ENCODE measurements at regions not wholly inside any gene's neighbourhood (a gene's known extent, or its start where the extent isn't known, plus 50 kb on each side); places are given as distances from the start of the nearest gene placed in this dataset.

GRCh38 chr12:19737019-19737418 is 297.7 kb downstream of the AEBP2 start:
- TF ChIP-seq CTCF (IDR thresholded peaks at IDR 0.05) (no peak), POLR2A (IDR thresholded peaks at IDR 0.05) (no peak)

Measured in Peyer's patch (tissue), 4 donors.